ENCODE measurements at regions not wholly inside any gene's neighbourhood (a gene's known extent, or its start where the extent isn't known, plus 50 kb on each side); places are given as distances from the start of the nearest gene placed in this dataset.
A peak's percentile ranks its signal among the peaks of the same experiment; 100 is the strongest.

DNA sequence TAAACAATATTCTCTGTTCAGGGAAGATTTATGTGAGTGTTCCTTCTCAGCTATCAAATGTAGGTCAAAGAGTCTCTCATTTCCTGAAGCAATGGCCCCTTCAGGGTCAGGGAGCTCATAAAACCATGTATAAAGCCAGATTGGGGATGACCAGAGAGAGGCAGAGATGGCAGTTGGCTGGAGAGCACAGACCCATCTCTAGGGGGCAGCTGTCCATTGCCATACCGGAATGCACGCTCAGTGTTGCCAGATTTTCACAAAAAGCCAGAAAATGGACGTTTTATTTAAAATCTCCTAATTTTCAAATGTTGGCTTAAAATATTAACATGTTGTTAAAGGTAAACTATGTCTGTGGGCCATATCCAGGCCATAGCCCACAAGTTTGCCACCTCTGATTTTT, 1920.7 kb upstream of the CELF4 start:
- ATAC-seq (no peak), DNase-seq (no peak)
- H3K4me3 Mint-ChIP-seq = no peak overlapping the region
- no peaks in the 10 kb centered on the region for H3K4me1 Mint-ChIP-seq
- POLR2A ChIA-PET = no interaction called here
- H3K27ac Mint-ChIP-seq = no peak overlapping the region
- no peaks in the 10 kb centered on the region for H3K36me3 Mint-ChIP-seq (ENCODE audit: low read depth)
- CTCF ChIA-PET = no interaction called here
- H3K9me3 Mint-ChIP-seq (ENCODE audit: low read depth) = peaks cover 6% of the 10 kb centered on the region
- H3K27me3 Mint-ChIP-seq = no peaks in the 10 kb centered on the region
- intact Hi-C loops (cut with DNase I, micrococcal nuclease) = no loop called here

DNA sequence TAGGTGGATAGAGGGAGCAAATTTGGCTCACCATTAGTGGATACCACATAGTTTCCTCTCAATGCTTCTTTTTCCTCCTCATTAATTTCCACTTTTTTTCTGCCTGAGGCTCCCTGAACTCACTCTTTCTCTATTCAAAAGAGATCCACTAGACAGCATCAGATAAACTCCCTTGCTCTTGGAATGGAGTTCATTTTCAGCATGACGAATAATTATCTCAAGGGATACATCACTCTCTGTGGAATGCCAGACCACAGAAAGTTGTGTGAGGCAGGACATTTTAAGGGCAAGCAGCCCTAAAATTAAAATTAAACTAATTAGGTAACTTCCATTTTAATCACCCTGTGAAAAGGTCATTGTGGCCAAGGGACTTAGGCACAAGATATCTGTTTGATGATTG, 1920.1 kb upstream of the CELF4 start:
- ChIA-PET CTCF (no interaction called here), POLR2A (no interaction called here)
- intact Hi-C loops (cut with DNase I, micrococcal nuclease) = no loop called here
- peaks cover 6% of the 10 kb centered on the region for H3K9me3 Mint-ChIP-seq (ENCODE audit: low read depth)
- no peaks in the 10 kb centered on the region for H3K36me3 Mint-ChIP-seq (ENCODE audit: low read depth)
- no peak overlapping the region for H3K4me3 Mint-ChIP-seq
- H3K27ac Mint-ChIP-seq = no peak overlapping the region
- no peaks in the 10 kb centered on the region for H3K4me1 Mint-ChIP-seq
- ATAC-seq = no peak
- no peak for DNase-seq
- no peaks in the 10 kb centered on the region for H3K27me3 Mint-ChIP-seq

DNA sequence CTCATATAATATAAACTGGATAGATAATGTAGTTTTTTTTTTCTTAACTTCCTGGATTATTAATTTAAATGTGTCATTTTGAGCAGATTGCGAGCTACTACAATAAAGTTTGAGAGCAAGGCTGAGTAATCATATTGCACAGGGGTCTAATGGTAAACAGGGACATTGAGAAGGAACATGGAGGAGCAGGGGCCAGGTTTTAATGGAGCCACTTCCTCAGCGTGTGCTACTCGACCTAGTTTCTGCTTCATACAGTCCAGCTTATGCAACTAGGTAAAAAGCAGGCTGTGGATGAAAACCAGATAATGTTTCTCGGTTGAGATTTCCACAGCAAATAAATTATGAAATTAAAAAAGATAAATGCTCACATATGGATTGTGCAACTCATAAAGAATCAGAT, 1915.7 kb upstream of the CELF4 start:
- Mint-ChIP-seq H3K36me3 (ENCODE audit: low read depth) (no peaks in the 10 kb centered on the region), H3K4me1 (no peaks in the 10 kb centered on the region), H3K4me3 (no peak overlapping the region), H3K27me3 (no peaks in the 10 kb centered on the region), H3K9me3 (ENCODE audit: low read depth) (no peaks in the 10 kb centered on the region), H3K27ac (no peak overlapping the region)
- ATAC-seq (no peak), DNase-seq (no peak)
- ChIA-PET CTCF (no interaction called here), POLR2A (no interaction called here)
- intact Hi-C loops (cut with DNase I, micrococcal nuclease) = no loop called here

DNA sequence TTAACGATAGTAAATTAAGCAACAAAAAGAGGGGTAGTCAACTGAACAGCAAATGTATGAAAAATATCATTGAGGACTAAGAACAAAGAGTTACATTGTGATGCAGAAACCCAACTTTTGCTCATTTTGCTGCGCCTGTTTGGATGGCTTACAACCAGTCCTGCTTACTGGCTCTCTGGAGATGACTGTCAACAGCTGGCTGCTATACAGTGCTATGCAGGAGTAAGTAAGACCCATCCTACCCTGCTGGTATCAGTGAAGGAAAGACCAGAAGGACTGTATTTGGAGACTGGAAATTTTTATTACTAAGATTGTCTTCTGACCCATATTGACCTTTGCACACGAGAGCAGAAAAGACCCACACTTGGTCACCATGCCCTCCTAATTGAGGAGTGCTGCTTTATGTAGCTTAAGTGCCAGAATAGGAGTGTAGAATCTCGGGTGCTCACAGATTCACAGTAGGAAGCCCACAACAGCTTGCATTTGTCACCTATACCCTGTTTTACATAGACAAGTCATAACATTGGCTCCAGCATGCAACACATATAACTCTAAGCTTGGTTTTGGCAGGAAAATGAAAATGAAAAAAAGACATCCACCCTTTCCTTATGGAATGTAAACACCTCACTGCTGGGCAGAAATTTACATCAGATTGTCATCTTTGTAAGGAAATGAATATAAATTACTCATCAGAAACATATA, 1915.0 kb upstream of the CELF4 start:
- Mint-ChIP-seq H3K27ac (no peak overlapping the region), H3K36me3 (ENCODE audit: low read depth) (no peaks in the 10 kb centered on the region), H3K4me3 (no peak overlapping the region), H3K27me3 (no peaks in the 10 kb centered on the region), H3K9me3 (ENCODE audit: low read depth) (no peaks in the 10 kb centered on the region), H3K4me1 (no peaks in the 10 kb centered on the region)
- CTCF ChIA-PET = no interaction called here
- intact Hi-C loops (cut with DNase I, micrococcal nuclease) = no loop called here
- POLR2A ChIA-PET = no interaction called here
- DNase-seq (no peak), ATAC-seq (no peak)

DNA sequence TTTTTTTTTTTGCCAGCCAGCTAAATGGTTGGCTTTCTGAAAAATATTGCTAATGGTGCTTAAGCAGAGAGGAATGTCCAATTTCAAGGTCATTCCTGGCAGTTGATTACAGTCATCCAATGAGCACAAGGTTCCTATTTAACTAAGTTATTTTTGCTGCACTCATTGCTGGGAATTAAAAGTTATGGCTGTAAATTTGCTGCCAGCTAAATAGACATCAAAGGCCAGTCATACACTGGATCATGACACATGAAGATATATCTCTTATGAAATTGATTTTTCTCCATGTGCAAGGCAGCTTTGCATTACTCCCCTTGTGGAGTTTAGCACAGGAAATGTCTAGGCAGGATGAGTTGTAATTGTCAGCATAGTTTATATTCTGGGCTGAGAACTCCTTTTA, 1898.4 kb upstream of the CELF4 start:
- peaks cover 3% of the 10 kb centered on the region for H3K4me1 Mint-ChIP-seq
- ChIA-PET POLR2A (no interaction called here), CTCF (no interaction called here)
- intact Hi-C loops (cut with DNase I, micrococcal nuclease) = no loop called here
- H3K4me3 Mint-ChIP-seq = no peak overlapping the region
- H3K36me3 Mint-ChIP-seq (ENCODE audit: low read depth) = peaks cover 2% of the 10 kb centered on the region
- no peaks in the 10 kb centered on the region for H3K27me3 Mint-ChIP-seq
- no peak for ATAC-seq
- peaks cover 4% of the 10 kb centered on the region for H3K9me3 Mint-ChIP-seq (ENCODE audit: low read depth)
- H3K27ac Mint-ChIP-seq = no peak overlapping the region
- no peak for DNase-seq

DNA sequence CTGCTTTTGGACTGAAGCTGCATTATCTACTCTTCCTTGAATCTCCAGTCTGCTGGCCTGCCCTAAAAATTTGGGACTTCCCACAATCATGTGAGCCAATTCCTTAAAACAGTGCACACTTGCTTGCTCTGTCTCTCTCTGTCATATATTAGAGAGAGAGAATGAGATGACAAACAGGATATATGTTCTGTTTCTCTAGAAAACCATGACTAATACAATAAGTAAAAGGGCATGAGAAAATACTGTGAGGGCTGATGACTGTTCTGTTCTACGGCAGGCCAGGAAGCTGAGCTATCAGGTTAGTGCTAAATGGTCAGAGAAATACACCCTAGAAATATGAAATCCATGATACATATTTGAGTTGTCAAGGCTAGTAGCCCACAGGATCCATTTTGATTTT, 1896.8 kb upstream of the CELF4 start:
- Mint-ChIP-seq H3K36me3 (ENCODE audit: low read depth) (peaks cover 2% of the 10 kb centered on the region), H3K9me3 (ENCODE audit: low read depth) (peaks cover 9% of the 10 kb centered on the region), H3K4me3 (no peak overlapping the region), H3K27me3 (no peaks in the 10 kb centered on the region), H3K4me1 (peaks cover 3% of the 10 kb centered on the region), H3K27ac (no peak overlapping the region)
- CTCF ChIA-PET = no interaction called here
- intact Hi-C loops (cut with DNase I, micrococcal nuclease) = no loop called here
- ATAC-seq (peak; percentile 86), DNase-seq (peak; percentile 7)
- POLR2A ChIA-PET = no interaction called here

DNA sequence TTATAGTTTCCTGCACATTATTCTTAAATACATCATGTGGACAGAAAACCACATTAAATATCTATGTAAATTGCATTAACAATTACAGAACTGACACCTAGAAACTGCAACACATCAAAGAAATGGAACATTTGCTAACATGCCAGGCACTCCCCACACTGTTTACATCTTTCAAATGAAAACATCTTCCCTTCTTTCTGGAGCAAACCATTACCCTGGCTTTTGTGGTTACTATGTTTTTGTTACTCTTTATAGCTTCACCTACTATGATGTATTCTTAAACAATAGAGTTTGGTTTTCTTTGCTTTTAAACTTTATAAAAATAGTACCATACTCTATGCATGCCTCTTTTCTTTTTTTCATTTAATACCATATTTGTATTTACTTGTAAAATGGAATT, 1894.5 kb upstream of the CELF4 start:
- Mint-ChIP-seq H3K4me1 (peaks cover 3% of the 10 kb centered on the region), H3K27ac (no peak overlapping the region), H3K4me3 (no peak overlapping the region), H3K27me3 (no peaks in the 10 kb centered on the region), H3K36me3 (ENCODE audit: low read depth) (peaks cover 2% of the 10 kb centered on the region), H3K9me3 (ENCODE audit: low read depth) (peaks cover 9% of the 10 kb centered on the region)
- ATAC-seq (no peak), DNase-seq (no peak)
- ChIA-PET POLR2A (no interaction called here), CTCF (no interaction called here)
- intact Hi-C loops (cut with DNase I, micrococcal nuclease) = no loop called here

DNA sequence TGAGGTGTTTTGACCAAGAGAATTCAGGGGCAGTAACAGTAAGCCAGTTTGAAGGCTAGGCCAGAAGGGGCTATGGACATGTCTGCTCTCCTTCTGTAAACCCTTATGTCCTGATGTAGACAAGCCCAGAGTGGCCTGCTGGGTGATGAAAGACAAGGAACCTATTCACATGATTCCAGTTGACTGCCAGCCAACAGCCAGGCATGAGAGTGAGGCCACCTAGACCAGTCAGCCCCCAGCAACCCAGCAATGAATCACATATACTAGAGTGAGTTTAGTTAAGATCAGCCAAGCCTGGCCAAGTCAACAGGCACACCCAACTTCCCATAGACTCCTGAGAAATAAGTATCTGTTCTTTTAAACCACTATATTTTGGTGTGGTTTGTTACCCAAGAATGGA, 1889.7 kb upstream of the CELF4 start:
- Mint-ChIP-seq H3K27me3 (no peaks in the 10 kb centered on the region), H3K4me1 (peaks cover 8% of the 10 kb centered on the region), H3K4me3 (no peak overlapping the region), H3K36me3 (ENCODE audit: low read depth) (no peaks in the 10 kb centered on the region), H3K27ac (no peak overlapping the region), H3K9me3 (ENCODE audit: low read depth) (peaks cover 5% of the 10 kb centered on the region)
- CTCF ChIA-PET = no interaction called here
- no peak for DNase-seq
- no peak for ATAC-seq
- POLR2A ChIA-PET = no interaction called here
- intact Hi-C loops (cut with DNase I, micrococcal nuclease) = no loop called here

DNA sequence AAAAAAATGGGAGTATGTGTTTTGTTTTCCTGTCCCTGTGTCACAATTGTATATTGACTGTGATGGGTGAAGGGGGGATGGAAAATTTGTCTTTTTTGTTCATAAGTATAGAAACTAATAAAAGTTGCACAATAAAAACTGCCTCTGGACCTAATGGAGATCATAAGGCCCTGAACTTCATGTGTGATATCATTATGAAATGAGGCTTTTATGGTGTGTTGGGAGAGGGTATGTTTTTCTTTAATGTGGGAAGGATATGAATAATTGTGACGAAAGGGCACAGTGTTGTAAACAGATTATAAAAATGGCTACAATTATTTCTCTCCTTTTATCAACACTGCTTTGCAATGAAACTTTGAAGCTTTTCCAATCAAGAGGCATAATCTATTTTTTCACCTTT, 1889.3 kb upstream of the CELF4 start:
- Mint-ChIP-seq H3K4me1 (peaks cover 8% of the 10 kb centered on the region), H3K4me3 (no peak overlapping the region), H3K27me3 (no peaks in the 10 kb centered on the region), H3K9me3 (ENCODE audit: low read depth) (peaks cover 5% of the 10 kb centered on the region), H3K36me3 (ENCODE audit: low read depth) (no peaks in the 10 kb centered on the region), H3K27ac (no peak overlapping the region)
- intact Hi-C loops (cut with DNase I, micrococcal nuclease) = no loop called here
- CTCF ChIA-PET = no interaction called here
- POLR2A ChIA-PET = no interaction called here
- ATAC-seq (no peak), DNase-seq (no peak)

DNA sequence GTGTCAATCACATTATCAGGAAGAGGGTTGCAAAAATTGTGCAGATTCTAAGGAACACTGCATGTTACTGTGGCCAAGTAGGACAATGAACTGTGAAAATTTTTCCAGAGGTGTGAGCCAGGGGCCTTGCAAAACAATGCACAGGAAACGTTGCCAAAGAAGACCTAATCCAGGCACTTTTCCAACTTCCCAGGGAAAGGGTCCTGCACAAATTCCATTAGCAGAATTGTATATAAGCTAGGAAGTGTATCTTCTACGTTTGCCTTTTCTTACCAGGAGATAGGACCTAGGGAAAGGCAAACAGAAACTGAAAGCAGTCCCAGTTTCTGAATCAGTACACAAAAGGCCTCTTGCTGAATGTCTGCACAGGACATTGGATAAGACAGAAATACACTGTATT, 1888.3 kb upstream of the CELF4 start:
- DNase-seq (no peak), ATAC-seq (no peak)
- intact Hi-C loops (cut with DNase I, micrococcal nuclease) = no loop called here
- ChIA-PET POLR2A (no interaction called here), CTCF (no interaction called here)
- peaks cover 8% of the 10 kb centered on the region for H3K4me1 Mint-ChIP-seq
- H3K4me3 Mint-ChIP-seq = no peak overlapping the region
- no peak overlapping the region for H3K27ac Mint-ChIP-seq
- H3K36me3 Mint-ChIP-seq (ENCODE audit: low read depth) = no peaks in the 10 kb centered on the region
- H3K27me3 Mint-ChIP-seq = no peaks in the 10 kb centered on the region
- H3K9me3 Mint-ChIP-seq (ENCODE audit: low read depth) = peaks cover 6% of the 10 kb centered on the region

DNA sequence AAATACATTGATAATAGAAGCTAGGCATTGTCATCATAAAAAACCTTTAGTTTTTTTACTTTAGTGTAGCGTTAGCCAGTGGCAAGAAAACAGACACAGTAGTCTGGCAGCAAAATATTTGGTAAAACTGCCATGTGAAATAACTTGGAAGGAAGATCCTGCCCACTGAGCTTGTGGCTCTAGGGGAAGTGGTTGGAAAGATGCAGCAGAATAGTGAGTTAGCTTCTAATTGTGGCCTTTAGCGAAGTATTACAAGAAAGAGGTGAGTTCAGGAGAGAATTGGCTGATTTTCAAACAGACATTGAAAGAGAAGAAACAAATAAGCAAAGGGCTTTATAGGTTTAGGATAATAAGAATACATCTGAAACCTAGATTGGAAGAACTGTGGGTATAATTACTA, 1887.8 kb upstream of the CELF4 start:
- Mint-ChIP-seq H3K27me3 (no peaks in the 10 kb centered on the region), H3K27ac (no peak overlapping the region), H3K4me1 (peaks cover 8% of the 10 kb centered on the region), H3K4me3 (no peak overlapping the region), H3K9me3 (ENCODE audit: low read depth) (peaks cover 1% of the 10 kb centered on the region), H3K36me3 (ENCODE audit: low read depth) (no peaks in the 10 kb centered on the region)
- DNase-seq = no peak
- CTCF ChIA-PET = no interaction called here
- intact Hi-C loops (cut with DNase I, micrococcal nuclease) = no loop called here
- no peak for ATAC-seq
- POLR2A ChIA-PET = no interaction called here

DNA sequence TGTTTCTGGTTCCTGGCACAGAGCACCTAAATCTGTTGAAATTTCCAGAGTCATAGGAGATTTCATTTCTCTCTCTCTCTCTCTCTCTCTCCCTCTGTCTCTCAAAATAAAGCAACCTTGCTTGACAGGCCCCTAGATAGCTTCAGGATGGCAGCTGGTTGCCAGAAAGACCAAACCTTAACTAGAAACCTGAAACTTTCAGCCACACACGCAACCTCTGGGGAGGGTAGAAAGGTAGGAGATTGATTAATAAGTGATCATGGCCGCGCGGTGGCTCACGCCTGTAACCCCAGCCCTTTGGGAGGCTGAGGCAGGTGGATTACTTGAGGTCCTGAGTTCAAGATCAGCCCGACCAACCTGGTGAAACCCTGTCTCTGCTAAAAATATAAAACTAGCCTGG, 1885.4 kb upstream of the CELF4 start:
- DNase-seq (no peak), ATAC-seq (no peak)
- ChIA-PET POLR2A (no interaction called here), CTCF (interaction anchor here (0.6 kb wide), 1 partner anchor 298 kb away, joined by 3 read pairs; no protein-coding TSS in a partner anchor)
- Mint-ChIP-seq H3K9me3 (ENCODE audit: low read depth) (peaks cover 7% of the 10 kb centered on the region), H3K4me3 (no peak overlapping the region), H3K4me1 (peaks cover 8% of the 10 kb centered on the region), H3K36me3 (ENCODE audit: low read depth) (no peaks in the 10 kb centered on the region), H3K27ac (no peak overlapping the region), H3K27me3 (no peaks in the 10 kb centered on the region)
- intact Hi-C loops (cut with DNase I, micrococcal nuclease) = no loop called here

DNA sequence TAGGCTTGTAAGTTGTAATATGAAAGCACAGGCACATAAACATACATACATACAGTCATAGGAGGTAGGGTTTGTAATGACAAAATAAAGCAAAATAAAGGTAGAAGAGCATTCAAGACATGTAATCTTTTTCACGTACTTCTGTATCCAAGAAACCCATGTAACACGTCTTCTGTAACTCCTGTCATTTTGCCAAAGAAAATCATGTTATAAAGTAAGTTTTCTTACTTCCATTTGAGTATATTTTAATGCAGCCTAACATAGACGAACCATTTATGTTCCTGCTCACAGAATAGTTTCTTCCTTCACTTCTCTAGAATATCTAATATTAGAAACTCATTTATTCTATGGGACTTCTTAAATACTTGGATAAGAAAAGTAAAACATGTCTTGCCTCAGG, 1884.0 kb upstream of the CELF4 start:
- no peak for DNase-seq
- intact Hi-C loops (cut with DNase I, micrococcal nuclease) = no loop called here
- H3K36me3 Mint-ChIP-seq (ENCODE audit: low read depth) = no peaks in the 10 kb centered on the region
- ChIA-PET POLR2A (no interaction called here), CTCF (no interaction called here)
- ATAC-seq = no peak
- H3K4me3 Mint-ChIP-seq = no peak overlapping the region
- H3K27me3 Mint-ChIP-seq = no peaks in the 10 kb centered on the region
- H3K9me3 Mint-ChIP-seq (ENCODE audit: low read depth) = peaks cover 7% of the 10 kb centered on the region
- H3K27ac Mint-ChIP-seq = no peak overlapping the region
- H3K4me1 Mint-ChIP-seq = peaks cover 8% of the 10 kb centered on the region

Data from activated CD4-positive, alpha-beta T cell treated with anti-CD3 and anti-CD28 coated beads for 36 hours (primary cell).